ENCODE measurements at regions not wholly inside any gene's neighbourhood (a gene's known extent, or its start where the extent isn't known, plus 50 kb on each side); places are given as distances from the start of the nearest gene placed in this dataset.

DNA sequence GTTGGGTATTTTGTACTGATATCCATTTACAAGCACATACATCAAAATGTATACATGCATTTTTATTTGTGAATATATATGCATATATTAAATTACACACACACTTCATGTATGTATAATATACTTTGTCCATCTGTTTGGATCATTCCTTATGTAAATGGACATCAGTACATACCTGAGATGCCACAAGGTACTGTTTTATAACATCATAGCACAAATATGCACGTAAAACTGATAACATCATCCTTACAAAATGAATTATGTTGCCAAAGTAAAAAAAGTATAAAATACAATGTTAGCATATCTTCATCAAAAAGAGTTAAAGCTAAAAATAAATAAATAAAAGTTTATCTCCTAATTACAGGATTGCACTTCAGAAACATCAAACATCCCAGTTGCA, 634.8 kb upstream of the UBE2E2 start:
- DNase-seq (ENCODE audit: low read depth), result no peak

DNA sequence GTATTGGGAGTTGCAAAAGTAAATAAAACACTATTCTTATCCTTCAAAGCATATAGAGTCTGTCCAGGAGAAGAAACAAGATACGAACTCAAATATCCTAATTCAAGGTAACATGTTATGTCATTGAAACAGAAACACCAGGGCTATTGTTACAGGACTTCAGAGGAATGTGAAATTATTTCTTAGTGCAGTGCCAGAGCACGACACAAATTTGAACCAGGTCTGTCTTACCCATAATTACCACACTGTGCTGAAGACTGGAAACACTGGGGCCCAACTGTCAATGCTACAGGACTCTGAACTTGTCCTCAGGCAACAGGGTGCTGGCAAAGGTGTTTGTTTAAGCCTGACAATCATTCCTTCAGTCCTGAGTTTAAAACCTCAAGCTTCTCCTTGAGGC, 633.6 kb upstream of the UBE2E2 start:
- no peak for DNase-seq (ENCODE audit: low read depth)

DNA sequence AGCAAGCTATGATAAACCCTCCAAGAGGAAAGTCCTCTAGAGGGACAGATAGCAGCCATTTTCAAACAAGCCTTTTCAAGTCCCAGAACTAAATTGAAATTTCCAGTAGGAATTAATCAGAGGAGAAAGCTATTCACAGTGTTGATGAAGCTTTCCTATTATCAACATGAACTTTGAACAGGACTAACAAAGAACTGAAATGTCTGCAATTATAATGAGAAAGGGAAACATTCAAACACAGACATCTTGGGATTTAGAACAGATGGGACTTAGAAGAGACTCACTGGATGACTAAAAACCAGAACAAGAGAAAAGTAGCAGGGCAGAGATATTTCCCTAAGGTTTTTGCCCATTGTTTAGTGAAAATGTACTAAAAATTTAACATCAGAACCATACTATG, 622.1 kb upstream of the UBE2E2 start:
- DNase-seq (ENCODE audit: low read depth), result no peak

DNA sequence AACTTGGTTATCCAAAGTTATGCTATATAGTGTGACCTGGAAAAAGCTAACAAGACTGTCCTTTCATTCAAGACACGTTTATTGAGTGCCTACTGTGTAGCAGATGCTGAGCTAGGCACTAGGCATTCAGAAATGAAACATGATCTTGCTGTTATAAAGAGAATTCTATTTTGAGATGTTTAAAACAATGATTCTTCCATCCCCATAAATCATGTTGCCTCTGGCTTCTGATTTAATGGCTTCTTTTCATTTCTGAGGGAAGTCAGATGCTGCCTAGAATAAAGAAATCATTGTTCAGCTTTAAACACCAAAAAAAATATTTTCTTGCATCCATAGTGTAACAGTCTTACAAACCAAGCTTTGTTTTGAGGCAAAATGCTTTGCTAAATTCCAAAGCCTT, 620.9 kb upstream of the UBE2E2 start:
- DNase-seq (ENCODE audit: low read depth), result no peak

DNA sequence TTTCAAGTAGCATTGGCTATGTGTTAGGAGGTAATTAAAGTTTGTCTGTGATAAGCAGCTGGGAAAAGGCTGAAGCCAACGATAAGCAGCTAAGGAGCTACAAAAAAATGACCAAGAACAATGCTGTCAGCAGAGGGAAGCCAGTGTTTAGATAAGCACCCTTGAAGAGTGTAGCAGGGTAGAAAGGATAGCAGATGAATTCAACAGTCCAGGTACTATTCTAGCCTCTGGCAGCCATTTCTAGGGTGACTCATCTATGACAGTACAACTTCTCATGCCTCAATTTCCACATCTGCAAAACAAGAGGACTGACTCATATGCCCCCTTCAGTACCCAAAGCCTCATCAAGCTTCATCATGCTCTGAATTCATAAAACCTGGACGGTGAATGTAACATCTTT, 617.6 kb upstream of the UBE2E2 start:
- no peak for DNase-seq (ENCODE audit: low read depth)

DNA sequence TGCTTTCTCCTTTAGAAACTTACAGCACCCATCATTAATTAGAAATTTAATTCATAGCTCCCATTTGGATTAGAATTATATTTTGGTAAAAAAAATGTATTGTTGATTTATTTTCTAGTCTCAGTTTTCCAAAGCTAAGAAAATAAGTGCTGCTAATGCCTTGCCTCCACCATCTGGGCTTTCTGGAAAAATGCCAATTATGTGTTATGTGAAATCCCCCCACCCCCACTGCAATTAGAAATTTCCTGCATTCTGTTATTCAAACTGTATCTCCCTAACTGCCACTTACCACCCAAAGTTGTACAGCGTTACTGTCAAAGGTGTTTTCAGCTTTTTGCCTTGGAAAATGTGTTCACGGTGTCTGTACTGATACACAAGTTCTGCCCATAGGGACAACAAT, 617.2 kb upstream of the UBE2E2 start:
- DNase-seq (ENCODE audit: low read depth), result no peak

DNA sequence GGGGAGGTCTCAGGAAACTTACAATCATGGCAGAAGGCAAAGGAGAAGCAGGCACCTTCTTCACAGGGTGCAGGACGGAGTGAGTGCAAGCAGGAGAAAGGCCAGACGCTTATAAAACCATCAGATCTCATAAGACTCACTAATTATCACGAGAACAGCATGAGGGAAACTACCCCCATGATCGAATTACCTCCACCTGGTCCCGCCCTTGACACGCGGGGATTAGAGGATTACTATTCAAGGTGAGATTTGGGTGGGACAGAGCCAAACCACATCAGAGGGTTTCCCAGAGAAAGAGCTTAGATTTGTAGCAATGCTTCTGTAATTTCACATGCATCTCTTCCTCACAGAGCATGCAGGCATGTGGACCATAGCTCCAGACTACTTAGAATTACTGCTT, 615.7 kb upstream of the UBE2E2 start:
- DNase-seq (ENCODE audit: low read depth), result no peak

DNA sequence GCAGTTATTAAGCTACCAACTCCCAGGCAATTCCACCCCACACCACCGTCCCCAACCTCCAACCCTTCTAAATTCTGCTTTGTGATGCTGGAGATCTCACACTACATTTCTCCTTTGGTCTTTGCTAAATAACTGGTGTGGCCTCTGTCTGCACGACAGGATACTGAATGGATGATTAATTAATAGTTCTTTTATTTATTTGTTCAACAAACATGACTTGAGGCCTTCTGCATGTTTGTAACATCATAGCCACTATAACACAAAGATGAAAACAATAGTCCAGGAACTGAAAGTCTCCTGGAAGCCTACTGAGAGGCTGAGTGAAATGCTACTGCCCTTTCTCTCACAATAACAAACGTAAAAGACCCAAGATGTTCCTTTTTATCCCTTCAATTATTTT, 609.5 kb upstream of the UBE2E2 start:
- DNase-seq (ENCODE audit: low read depth), result no peak

DNA sequence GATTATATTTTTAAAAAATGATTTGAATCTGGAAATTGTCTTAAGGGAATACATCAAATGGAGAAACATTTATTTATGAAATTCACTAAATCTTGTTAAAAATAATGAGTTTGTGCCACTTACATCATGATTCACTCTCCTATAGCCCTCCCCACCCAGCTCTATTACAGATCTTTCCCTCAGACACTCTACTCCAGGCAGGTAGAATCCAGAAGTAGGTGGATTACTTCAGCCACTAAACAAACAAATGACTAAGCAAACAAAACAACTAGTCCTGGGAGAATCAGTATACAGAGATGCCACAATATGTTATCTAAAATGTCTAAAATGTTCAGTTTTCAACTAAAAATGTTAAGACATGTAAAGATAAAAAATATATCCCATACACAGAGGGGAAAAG, 608.1 kb upstream of the UBE2E2 start:
- no peak for DNase-seq (ENCODE audit: low read depth)

DNA sequence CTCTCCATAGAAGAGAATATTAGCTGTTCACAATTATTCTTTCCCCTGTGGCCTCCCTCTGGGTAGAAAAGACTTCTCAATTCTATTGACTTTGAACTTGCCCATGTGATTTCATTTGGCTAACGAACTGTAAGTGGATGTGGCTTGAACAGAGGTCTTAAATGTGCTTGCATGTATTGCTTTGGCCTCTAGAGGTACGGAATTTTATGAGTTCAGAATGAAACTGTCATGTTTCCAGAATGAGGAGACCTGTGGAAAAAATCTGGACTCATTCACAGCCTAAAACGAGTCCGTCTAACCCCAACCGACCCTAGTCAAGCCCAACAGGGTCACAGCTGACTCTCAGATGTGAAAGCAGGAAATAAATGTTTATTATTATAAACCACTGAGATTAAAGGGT, 596.7 kb upstream of the UBE2E2 start:
- no peak for DNase-seq (ENCODE audit: low read depth)

DNA sequence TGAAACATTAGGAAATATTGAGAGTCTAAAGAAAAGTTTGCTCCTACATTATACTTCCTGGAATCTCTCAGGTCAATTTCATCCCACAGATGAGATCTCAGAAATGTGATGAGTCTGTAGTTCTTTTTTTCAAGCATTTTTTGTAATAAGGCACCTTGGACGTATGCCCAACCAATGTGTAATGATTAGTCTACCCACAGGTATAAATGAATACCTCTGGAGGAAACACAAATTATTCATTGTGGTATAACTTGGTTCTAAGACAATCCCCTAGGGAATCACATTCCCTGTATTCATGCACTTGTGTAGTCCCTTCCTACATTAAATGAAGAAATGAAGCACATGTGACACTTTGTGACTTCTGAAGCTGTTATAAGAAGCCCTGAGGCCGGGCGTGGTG, 596.2 kb upstream of the UBE2E2 start:
- no peak for DNase-seq (ENCODE audit: low read depth)

DNA sequence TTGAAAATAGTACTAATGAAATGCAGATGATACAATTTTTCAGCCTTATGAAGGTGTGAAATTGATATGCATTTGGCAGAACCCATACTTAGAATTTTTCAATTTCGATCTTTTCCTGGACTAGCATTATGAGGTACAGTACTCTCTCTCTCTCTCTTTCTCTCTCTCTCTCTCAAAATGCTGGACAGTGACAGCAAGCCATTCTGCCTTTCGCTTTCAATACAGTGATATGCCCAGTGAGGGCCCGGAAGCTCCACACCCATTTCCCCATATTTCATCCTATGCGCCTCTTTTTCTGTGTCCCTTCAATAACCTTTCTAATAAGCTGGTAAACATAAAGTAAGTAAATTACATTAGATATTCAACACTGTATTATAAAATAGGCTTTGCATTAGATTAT, 595.0 kb upstream of the UBE2E2 start:
- DNase-seq (ENCODE audit: low read depth), result no peak

DNA sequence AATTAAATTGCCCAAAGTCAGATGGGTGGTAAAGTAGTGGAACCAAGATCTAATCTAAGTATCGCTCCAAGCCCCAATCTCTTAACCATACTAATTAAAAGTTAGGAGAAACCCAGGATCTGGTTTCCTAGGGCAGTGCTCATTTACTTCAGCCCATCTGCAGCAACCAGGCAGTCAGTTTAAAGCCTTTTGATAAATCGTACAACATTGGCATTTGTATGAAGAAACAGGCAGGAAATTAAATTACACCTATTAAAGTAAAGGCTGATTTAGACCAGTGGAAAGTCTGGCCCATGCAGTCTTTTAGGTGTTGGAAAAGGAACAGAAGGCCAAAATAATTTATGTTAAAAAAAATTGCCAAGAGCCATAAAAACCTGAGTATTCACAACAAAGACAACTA, 594.4 kb upstream of the UBE2E2 start:
- no peak for DNase-seq (ENCODE audit: low read depth)

DNA sequence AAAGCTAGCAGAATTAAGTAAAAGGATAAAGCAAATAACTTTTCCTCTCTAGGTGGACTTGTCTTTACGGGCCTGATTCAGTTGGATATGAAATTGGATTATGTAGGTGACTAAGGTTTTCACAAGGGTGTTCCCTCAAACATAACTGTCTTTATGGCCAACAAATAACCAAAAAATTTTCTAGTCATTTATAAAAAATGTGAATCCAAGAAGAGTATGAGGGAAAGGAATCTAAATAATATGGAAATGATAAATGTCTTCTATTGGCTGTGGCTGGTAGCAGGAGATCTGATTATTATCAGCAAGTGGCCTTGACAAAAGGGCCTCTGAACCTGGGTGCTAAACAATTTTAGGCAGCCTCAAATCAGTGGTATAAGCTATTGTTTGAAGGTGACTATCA, 594.0 kb upstream of the UBE2E2 start:
- DNase-seq (ENCODE audit: low read depth), result no peak

DNA sequence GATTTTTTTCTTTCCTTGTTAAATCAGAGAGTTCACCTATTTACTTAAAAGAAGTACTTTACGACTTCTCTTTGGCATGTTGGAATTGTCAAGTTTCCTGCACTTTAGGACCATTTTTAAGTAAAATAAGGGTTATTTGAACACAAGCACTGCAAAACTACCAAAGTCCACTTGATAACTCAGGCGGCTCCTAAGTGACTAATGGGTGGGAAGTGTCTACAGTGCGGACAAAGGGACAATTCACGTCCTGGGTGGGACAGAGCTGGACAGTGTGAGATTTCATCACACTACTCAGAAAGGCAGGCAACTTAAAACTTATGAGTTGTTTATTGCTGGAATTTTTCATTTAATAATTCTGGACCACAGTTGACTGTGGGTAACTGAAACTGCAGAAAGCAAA, 590.2 kb upstream of the UBE2E2 start:
- no peak for DNase-seq (ENCODE audit: low read depth)

DNA sequence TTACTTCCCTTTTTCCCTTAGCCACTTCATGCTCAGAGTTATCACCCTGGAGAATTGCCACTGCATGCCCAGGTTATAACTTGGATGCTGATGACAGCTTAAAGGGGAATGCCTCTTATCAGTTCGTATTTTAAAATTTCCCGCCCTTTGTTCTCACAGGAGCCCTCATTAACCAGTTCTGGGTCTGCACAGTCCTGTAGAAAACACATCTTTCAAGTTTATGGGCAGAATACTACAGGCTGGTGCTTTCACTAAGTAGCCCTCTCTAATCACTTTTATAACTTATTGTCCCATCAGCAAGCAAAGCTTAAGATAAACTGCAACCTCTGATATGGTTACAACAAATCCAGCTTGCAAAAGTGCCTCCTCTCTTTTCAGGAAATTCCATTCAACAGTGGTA, 587.3 kb upstream of the UBE2E2 start:
- DNase-seq (ENCODE audit: low read depth), result no peak

DNA sequence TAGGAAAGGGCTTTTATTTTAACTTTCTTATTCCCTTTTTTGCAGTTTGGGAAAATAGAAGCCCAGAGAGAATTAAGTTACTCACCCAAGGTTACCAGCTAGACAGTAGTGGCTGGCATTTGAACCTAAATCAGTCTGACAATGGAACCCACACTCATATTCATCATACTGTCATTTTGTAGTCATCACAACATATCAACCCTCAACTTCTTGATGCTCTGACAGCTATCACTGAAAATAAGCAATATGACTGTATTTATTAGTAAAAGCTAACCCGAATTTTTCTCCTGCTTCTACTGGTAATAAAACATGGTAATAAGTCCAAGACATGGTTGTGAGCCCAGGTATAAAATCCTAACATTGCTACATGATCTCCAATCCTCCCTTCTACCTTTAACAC, 585.8 kb upstream of the UBE2E2 start:
- no peak for DNase-seq (ENCODE audit: low read depth)

DNA sequence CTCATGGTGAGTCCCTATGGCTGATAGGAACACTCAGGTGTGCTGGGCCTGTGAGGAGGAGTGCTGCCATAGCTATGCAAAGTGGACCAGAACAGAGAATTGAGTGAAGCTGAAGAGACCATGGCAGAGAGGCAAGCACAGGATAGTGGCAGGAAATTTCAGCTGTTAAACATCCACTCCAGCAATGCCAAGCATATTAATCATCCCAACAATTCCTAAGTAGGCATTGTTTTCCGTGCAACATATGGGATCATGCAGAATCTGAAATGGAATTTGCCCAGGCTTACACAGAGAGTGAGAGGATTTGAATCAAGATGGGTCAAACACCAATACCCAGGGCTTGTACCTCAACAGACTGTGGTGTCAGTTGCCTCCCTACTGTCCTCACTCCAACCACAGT, 582.6 kb upstream of the UBE2E2 start:
- no peak for DNase-seq (ENCODE audit: low read depth)

DNA sequence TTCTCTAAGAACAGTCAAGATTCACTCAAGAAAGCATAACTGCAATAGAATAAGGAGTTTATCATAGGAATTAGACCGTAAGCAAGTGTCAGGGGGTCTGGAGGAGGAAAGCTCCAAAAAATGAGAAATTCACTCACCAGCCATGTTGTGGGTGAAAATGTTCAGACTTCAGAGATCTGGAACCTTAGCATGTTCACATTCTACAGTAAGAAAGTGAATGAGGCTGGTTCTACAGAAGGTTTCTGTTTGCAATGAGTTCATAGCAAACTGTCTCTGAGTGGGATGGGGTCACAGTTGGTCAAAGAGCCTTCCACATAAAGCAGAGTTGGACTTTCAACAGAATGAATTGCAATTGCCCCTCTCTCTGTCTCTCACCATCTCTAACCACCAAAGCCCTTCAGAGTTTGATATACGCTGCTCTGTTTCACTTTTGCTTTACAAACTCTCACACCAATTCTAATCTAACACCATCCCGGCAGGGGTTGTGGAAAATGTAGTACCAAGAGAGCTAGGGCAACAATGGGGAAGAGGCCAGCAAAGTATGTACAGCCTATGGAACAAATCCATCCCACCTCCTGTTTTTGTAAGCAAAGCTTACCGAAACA, 581.8 kb upstream of the UBE2E2 start:
- DNase-seq (ENCODE audit: low read depth), result no peak

DNA sequence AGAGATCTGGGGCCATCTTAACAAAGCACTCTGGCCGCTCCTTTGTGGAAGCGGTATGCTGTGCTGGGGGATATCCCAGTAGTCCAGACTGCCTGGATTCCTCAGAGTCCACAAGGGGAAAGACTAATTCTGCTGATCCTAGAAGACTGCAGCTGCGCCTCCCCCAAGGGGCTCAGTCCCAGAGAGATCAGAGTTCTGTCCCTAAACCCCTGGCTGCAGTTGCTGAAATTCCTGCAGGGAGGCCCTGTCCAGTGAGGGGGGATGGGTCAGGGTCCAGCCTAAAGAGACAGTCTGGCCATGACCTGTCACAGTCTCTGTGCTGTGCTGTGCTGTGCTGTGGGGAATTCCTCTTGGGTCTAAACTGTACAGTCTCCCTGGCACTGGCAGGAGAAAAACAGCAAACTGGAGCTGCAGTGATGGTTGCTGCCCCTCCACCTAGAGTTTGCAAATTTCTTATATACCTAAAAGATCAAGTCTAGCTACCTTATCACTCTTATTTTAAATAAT, 575.1 kb upstream of the UBE2E2 start:
- no peak for DNase-seq (ENCODE audit: low read depth)

DNA sequence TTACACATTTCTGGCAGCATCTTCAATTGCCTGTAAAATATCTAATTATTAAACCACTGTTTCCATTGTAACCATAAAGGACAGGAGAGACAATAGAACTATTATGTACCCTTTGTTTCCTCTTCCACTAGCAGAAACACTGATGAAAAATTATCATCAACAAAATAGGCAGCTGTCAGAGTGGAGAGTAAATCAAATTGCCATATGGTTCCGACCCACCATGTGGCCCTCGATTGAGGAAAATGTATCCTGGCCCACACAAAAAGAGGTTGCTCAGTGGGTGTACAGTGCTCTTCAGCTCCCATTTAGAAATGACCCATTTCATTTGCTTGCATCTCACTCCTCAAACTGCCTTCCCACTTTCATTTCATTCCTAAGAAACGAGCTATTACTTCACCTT, 570.6 kb upstream of the UBE2E2 start:
- no peak for DNase-seq (ENCODE audit: low read depth)

DNA sequence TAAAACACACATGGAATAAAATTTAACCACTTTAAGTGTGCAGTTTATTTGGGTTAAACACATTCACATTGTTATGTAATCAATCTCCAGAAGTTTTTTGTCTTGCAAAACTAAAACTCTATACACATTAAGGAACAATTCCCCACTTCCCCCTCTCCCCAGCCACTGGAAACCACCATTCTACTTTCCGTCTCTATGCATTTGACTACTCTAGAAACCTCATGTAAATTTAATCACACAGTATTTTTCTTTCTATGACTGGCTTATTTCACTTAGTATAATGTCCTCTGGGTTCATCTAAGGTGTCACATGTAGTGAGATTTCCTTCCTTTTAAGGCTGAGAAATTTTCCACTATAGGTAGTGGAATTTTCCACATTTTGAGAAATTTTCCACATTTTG, 568.7 kb upstream of the UBE2E2 start:
- no peak for DNase-seq (ENCODE audit: low read depth)

DNA sequence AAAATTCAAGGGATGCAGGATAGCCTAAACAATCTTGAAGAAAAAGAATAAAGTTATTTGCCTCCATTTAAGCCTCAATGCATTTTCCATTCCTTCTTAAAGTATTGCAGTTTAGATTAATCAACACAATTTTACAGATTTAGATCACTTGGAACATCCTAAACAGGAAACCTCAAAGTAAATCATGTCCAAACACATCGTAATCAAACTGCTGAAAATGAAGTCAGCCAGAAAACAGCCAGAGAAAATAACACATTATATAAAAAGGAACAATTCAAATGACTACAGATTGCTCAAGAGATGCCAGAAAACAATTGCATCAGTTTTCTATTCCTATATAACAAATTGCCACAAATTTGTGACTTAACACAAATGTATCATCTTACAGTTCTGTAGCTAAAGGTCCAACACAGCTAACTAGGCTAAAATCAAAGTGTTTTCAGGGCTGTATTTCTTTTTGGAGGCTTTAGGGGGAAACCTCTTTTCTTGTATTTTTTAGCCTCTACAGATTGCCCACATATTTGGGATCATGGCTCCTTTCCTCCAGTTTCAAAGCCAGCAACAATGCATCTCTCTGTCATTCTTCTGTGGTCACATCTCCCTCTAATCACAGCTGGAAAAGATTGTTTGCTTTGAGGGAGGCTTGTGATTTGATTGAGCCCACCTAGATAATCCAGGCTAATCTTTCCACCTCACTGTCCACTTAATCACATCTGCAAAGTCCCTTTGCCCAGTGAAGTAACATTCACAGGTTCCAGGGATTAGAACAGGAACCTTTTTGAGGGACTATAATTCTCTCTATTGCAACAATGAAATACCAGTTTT, 543.3 kb upstream of the UBE2E2 start:
- DNase-seq (ENCODE audit: low read depth), result no peak
